ENCODE measurements at regions not wholly inside any gene's neighbourhood (a gene's known extent, or its start where the extent isn't known, plus 50 kb on each side); places are given as distances from the start of the nearest gene placed in this dataset.
A peak's percentile ranks its signal among the peaks of the same experiment; 100 is the strongest.

DNA sequence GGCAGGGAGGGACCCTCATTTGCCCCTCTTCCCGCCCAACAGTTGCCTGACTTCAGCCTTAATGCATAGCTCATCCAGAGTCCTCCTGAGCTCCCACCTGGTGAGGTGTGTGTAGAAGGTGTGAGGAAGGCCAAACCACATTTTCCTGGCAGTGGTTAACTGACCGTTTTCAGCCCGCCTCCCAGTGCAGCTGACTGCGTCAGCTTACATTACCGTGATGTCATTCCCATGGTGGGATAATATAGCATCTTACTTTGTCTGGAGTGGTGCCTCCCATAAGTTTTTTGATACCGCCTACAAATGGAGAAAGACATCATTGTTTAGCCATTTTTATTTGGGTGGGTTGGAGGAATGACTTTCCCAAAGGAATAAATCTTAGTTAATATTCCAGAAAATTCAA is 151.9 kb downstream of the C9orf152 start:
- DNase-seq (ENCODE audit: missing footprints): no peak
- intact Hi-C loops (cut with DNase I): loop anchor here (2.0 to 5.0 kb wide), 2 partner anchors 84 to 147 kb away; no protein-coding TSS in a partner anchor
- no peak for ATAC-seq

DNA sequence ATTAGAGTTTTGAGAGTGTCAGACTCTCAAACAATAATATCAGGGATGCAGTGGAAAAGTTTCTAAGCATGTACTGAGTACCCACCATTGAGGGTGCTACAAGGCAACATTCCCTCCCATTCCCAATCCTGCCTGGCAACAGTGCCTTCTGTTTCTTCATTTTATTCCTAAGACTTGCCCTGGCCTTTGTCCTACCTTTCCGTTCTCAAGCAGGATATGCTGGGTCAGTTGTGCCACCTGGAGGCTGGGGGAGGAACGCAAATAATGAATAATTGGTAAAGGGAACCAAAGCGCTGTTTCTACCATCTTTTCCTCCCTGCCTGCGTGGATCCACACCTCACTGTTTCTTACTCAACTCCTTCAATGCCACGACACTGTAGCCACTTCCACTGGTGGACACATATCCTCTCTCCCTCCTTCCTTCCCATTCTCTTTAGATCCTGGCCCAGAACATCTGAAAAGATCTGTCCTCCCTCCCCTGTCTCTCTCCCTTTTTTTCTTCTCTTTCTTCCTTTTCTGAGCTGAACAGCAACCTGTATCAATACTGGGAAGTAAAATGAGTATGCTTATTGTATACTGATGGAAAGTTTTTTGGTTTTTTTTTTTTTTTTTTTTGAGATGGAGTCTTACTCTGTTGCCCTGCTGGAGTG is 149.5 kb downstream of the C9orf152 start:
- DNase-seq (ENCODE audit: missing footprints) (no peak), ATAC-seq (peak; percentile 62)
- intact Hi-C loops (cut with DNase I): loop anchor here (5.0 kb wide), 1 partner anchor 86 kb away; no protein-coding TSS in a partner anchor

DNA sequence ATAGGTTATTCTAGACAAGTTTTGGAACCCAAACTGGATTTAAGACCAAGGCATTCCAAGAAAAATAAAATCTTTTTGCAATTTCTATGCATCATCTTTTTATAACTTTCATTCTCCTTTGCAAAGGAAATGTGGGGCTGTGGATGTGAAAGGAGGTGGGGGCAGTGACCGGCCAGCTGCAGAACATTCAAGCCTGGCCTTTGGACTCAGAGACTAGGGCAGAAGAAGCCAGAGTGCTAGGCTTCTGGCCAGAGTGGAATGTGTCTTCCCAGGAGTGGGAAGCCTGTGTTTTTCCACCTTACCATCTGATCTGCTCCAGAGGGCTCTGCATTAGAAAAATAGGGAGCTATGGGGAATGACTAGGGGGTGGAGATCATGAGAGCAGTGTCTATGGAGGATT is 148.5 kb downstream of the C9orf152 start:
- intact Hi-C loops (cut with DNase I): loop anchor here (5.0 kb wide), 1 partner anchor 87 kb away; no protein-coding TSS in a partner anchor
- ATAC-seq (no peak), DNase-seq (ENCODE audit: missing footprints) (no peak)

DNA sequence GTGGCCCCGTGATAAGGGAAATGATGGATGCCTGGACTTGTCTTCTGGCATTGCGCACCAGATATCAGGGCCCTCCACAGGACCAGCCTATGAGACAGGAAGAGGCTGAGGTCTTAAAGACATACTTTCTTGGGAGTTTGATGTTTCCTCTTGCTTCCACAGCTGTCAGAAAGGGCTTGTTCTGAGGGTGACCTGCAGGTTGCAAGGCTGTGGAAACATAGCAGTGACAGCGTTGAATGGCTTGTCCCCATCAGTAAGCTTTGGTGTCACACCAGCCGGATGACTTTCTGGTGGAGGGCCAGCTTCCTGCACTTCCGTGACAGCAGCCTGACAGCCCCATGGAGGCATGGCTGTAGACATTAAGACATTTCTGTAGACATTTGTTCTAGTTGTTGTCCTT is 143.2 kb downstream of the C9orf152 start:
- intact Hi-C loops (cut with DNase I): loop anchor here (5.0 to 10.0 kb wide), 3 partner anchors 62 to 490 kb away; no protein-coding TSS in a partner anchor

DNA sequence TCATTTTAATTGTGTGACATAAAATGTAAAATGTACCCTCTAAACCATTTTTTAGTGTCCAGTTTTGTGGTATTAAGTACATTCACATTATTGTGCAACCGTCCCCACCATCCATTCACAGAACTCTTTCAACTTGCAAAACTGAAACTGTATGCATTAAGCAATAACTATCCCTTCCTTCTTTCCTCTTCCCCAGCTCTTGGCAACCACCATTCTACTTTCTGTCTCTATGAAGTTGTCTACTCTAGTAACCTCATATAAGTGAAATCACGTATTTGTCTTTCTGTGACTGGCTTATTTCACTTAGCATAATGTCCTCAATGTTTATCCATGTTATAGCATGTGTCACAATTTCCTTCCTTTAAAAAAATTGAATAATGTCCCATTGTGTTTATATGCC is 142.4 kb downstream of the C9orf152 start:
- intact Hi-C loops (cut with DNase I): loop anchor here (5.0 to 10.0 kb wide), 3 partner anchors 62 to 491 kb away; no protein-coding TSS in a partner anchor
- no peak for ATAC-seq
- DNase-seq (ENCODE audit: missing footprints): no peak

More for the DNA sequence above, 143.2 kb downstream of the C9orf152 start:
- DNase-seq (ENCODE audit: missing footprints) (no peak), ATAC-seq (peak; percentile 22)

DNA sequence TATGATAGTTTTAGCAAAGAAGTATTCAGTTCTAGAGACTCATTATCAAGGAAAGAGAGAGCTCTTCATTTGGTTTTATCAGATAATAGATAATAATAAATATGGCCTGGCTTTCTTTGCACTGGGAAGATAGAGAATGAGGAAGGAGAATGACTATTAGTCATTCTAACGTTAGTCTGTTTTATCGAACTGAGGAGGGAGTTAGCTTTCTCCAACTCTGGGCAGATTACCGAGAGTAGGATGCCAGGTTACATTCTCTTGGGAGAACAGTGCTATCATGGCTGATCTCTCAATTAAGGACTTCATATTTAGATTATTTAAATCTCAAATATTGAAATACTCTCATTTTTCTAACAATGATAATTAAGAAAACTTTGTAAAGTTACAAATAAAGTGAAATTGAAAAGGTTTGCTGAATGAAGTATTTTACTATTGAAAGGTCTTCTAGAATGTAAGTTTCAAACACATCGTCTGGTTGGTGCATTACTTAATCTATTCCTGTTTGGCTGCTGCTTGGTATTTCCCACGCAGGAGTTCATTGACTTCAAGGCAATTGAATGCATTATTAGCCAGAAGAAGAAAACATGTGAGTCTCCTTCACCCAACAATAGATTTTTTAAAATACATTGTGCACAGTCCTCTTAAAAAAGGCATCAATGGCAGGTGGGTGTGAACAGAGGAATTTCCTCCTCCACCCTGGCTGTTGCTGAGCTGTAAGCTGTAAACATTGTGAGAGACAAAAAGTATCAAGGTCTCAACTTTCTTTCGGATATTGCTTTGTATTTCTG is 140.8 kb downstream of the C9orf152 start:
- DNase-seq (ENCODE audit: missing footprints) (no peak), ATAC-seq (no peak)
- intact Hi-C loops (cut with DNase I): loop anchor here (5.0 to 10.0 kb wide), 3 partner anchors 60 to 492 kb away; no protein-coding TSS in a partner anchor

DNA sequence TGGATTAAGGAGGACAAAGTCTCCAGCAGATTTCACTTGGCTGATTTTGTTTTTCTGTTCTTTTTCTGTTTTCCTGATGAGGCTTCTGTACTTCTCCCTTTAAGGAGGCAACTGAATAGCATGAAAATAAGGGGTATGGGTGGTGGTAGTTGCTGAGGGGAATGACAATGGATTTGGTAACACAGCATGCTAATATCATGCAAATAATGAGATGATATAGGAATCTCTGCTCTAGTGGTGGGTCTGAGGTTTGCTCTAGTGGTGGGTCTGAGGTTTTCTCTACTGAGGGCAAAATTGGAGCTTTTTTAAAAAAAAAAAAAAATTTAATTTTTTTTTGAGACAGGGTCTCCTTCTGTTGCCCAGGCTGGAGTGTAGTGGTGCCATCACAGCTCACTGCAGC is 139.7 kb downstream of the C9orf152 start:
- no peak for ATAC-seq
- no peak for DNase-seq (ENCODE audit: missing footprints)
- intact Hi-C loops (cut with DNase I): loop anchor here (5.0 to 10.0 kb wide), 3 partner anchors 59 to 493 kb away; no protein-coding TSS in a partner anchor

DNA sequence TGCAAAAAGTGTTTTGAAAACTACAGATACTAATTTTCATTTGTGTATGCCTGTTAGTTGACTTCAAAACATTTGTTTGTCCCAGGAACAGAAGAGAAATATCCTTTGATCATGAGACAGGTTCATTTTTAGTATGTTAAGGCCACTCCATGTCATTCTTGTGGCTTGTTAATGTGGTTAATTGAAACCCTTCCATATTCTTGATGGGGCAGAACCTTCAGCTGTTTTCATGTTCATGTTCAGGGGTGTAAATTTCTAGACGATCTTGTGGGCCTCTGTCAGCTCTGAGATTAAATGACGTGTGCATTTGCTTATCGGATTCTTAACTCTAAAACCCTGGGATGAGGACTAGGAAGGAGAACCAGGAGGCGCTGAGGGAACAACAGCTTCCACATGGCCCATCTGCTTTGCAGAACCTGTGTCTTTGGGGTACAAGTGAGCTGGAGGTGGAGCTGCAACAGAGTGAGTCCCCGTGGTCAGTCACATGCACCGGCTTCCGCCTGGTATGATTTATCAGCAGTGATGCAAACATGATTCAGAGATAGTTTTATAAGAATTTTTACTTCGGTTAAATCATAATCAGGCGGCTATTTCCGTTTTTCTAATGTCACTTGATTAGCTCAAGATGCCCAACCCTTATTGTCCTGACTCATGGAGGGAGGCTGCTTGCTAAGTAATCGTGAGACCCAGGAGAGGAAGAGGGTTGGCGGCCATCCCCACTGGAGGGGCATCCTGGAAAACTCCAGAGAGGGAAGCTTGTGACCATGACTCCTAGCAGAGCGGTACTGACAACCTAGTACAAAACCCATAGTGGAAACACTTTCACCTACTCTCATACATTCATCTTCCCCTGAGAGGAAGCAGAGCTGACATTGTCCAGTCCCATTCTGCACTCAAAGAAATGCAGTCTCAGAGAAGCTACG is 138.4 kb downstream of the C9orf152 start:
- intact Hi-C loops (cut with DNase I): loop anchor here (5.0 to 10.0 kb wide), 3 partner anchors 58 to 495 kb away; no protein-coding TSS in a partner anchor
- DNase-seq (ENCODE audit: missing footprints) (no peak), ATAC-seq (peak; percentile 52)

DNA sequence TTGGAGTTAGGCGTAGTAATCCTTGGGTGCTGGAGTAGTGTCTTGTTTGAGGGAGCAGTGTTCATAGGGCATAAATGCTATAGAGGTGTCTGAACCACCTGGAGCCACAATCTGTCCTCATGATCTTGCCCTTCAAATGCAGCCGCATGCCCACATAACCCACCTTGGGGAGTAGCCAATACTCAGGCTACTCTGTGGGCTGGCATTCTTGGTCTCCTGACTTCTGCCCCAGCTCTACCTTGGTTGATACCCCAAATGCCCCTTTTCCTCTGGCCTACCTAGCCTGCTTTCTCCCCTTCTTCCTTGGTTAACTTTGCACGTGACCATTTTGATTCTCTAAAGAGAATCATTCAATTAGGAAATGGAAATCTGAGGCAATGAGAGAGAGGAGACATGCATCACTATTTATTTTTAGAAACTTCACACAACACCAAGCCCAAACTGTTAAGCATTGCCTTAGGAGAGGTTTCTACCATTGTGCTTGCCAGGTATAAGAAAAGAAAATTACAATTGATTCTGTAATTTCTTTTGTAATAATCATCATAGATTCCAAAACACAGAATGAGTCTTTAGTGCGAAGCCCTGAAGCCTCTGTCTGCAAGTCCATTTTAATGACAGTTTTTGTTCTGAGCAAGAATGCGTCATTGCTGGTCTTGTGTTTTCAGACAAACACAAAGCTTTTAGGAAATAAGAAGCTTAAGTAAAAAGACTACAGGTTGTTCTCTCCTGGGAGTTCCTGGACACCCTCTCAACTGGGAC is 135.2 kb downstream of the C9orf152 start:
- DNase-seq (ENCODE audit: missing footprints) (no peak), ATAC-seq (peak; percentile 47)
- intact Hi-C loops (cut with DNase I): no loop called here

DNA sequence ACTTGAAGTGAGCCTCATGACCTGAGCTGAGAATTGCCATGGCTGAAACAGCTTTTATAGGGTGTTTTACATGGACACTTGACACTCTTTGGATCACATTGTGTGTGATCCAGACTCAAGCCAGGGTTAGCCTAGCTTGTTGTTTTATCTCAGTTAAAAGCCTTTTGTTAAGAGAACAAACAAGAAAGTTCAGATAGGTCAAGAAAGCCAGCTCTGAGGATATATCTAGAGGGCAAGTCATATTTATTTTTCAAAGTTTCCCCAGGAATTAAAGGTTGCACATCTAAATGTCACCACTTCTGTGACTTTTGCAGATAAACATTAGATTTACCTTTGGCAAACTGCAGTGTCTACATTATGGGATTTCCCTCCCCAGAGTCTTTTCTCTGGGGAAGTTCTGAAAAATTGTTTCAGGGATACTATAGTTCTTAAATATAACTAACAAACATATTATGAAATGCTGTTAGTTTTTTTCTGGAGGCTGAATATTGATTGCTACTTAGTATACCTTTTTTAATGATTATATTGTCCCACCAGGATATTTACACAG is 134.5 kb downstream of the C9orf152 start:
- intact Hi-C loops (cut with DNase I): no loop called here
- ATAC-seq (peak; percentile 49), DNase-seq (ENCODE audit: missing footprints) (no peak)

DNA sequence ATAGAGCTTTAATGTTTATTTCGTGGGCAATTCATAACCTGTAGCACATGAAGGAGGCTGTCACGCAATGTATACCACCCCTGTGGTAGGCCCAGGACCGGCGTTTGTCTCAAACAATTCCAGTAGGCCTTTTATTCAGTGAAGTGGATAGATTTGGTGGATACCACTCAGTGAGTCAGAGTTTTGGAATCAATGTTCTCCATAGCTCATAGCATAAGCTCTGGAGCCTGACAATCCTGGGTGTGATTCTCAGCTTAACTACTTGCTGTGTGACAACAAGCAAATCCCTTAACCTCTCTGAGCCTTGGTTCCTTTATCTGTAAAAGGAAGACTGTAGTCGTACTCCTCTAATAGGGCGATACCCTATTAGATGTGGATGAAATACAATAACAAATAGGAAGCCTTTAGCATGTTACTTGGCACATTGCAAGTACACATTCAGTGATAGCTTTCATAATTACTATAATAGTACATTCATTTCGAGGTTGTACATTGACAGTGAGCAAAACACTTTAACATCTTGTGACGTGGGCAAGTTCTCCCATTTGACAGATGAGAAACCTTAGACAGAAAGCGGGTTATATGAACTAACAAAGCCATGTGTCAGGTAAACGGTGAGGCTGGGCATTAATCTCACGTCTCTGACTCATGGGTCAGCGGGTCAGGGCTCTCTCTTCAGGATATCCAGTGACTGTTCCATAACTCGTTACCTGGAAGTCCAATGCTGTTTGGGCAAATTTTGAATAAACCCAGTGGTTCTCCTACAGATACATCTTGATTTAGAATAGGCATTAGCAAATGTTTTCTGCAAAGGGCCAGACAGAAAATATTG is 130.8 kb downstream of the C9orf152 start:
- no peak for DNase-seq (ENCODE audit: missing footprints)
- no peak for ATAC-seq
- intact Hi-C loops (cut with DNase I): no loop called here

DNA sequence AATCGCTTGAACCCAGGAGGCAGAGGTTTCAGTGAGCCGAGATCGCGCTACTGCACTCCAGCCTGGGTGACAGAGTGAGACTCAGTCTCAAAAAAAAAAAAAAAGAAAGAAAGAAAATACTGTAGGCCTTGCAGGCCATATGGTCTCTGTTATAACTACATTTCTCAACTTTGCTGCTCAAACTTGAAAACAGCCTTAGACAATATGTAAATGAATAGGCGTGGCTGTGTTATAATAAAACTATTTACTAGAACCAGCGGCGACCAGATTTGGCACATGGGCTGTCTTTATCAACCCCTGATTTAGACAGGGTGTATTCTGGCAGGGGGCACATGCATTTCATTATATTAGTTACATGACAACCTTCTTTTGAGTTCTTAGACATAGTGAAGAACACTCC is 130.0 kb downstream of the C9orf152 start:
- no peak for ATAC-seq
- DNase-seq (ENCODE audit: missing footprints): no peak
- intact Hi-C loops (cut with DNase I): no loop called here

DNA sequence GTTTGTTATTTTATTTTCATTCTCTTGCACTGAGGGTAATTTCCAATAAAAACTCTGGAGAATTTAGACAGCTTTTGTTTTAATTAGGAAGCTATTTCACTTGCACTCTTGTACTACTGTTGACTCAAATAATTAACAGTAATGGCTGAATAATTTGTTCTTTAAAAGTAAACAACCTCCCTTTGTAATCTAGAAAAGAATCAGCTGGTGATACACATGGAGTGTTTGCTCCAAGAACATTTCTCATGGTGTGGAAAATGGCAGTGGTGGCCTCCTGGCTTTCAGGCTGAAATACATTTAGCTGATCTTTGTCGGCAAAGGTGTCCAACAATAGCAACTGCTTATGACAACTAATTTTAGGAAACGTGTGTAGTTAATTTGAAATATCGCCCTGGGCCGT is 129.4 kb downstream of the C9orf152 start:
- DNase-seq (ENCODE audit: missing footprints) (no peak), ATAC-seq (no peak)
- intact Hi-C loops (cut with DNase I): no loop called here

DNA sequence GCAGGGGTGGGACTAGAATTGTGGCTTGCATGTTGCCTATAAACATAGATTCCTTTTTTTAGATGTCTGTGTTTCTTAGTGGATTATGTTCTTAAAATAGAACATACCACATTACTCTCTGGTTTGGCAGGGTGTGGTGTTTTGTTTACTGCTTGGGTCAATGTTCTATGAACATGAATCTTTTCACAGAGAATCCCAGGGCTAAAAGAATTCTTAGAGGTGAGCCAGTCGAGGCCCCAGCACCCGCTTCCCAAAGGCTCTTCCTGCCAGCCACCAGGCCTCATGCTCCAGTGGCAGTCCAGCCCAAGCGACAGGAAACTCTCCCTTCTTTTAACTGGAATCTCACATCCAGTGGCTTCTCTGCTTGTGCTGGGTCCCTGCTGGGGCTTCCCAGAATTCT is 126.6 kb downstream of the C9orf152 start:
- DNase-seq (ENCODE audit: missing footprints) (no peak), ATAC-seq (peak; percentile 63)
- intact Hi-C loops (cut with DNase I): no loop called here

DNA sequence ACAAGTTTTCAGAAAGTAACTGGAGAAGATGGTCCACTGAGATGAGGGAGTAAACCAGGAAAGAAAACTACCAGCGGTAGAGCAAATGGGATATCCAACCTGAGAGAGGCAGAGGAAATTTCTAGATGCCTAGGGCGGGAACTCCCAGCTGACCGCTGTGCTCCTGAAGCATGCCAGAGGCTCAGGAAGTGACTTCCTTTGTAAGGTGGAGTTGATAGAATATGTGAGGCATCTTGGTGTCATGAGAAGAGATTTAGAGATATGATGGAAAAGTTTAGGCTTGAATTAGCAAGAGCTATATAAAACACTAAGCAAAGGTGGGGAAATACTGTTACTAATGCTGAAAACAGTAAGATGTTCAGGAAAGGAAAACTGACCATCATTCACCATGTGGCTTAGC is 124.1 kb downstream of the C9orf152 start:
- intact Hi-C loops (cut with DNase I): no loop called here
- no peak for DNase-seq (ENCODE audit: missing footprints)
- ATAC-seq: no peak

DNA sequence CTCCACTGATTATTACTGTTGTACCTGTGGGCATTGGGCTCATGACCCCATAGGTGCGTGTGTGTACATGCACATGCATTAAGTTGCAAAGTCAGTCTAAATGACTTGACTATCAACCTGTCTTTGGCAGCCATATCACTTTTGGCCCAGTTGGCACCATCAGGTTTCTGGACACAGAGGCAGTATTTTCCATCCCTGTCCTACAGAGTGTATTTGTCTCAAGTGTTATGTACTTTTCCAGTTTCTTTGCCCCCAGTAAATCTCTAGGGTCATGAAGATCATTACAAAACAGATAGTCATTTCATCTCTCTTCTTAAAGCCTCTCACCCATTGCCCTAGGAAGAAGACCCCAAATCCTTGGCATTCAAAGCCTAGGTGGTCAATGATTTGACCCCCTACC is 121.4 kb downstream of the C9orf152 start:
- ATAC-seq (no peak), DNase-seq (ENCODE audit: missing footprints) (no peak)
- intact Hi-C loops (cut with DNase I): loop anchor here (5.0 kb wide), 1 partner anchor 41 kb away; no protein-coding TSS in a partner anchor

DNA sequence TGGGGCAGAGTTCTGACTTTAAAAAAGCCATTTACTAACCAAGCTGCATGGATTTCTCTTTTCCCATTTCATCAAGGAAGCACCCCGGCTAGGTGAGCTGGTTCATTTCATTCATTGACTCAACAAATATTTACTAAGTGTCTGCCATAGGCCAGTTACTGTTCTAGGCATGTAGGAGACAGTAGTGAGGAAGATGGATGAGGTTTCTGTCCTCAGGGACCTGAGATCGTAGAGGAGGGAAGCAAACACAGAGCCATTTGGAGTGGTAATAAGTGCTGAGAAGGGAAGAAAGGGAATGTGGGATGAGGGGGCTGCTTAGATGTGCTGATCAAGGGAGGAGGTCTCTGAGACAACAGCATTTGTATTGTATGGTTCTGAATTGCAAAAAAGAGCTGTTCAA is 120.4 kb downstream of the C9orf152 start:
- intact Hi-C loops (cut with DNase I): loop anchor here (5.0 kb wide), 1 partner anchor 40 kb away; no protein-coding TSS in a partner anchor
- no peak for DNase-seq (ENCODE audit: missing footprints)
- ATAC-seq: no peak

Measured in Right ventricle myocardium inferior (tissue), 1 donor.